Gastroesophageal sphincter (tissue), 4 donors: ENCODE measurements at regions not wholly inside any gene's neighbourhood (a gene's known extent, or its start where the extent isn't known, plus 50 kb on each side); places are given as distances from the start of the nearest gene placed in this dataset.

Experiments
- ATAC-seq: fragments of 150-250 bp; one replicate; pipeline ENCODE4 v1.9.1; 2016; ENCODE audit warnings: mild to moderate bottlenecking, moderate library complexity
- H3K27ac ChIP-seq, 4 donors: fragments of 200-600 bp; sonication (generic) in 3 of 4; 1 replicate in 3 of 4; 2 replicates in 1 of 4; pipeline ENCODE4 v1.5.1; 2016 to 2019
- H3K27me3 ChIP-seq: fragments of 200-600 bp; sonication (generic); one replicate; pipeline ENCODE4 v1.5.1; 2019
- H3K36me3 ChIP-seq, 2 donors: fragments of 200-600 bp; sonication (generic); one replicate each; pipeline ENCODE4 v1.5.1; 2019; ENCODE audit warnings: control low read depth in 1 of 2
- H3K4me1 ChIP-seq, 3 donors: fragments of 200-600 bp; sonication (generic); 1 replicate in 2 of 3; 2 replicates in 1 of 3; pipeline ENCODE4 v1.5.1; 2016 to 2019; ENCODE audit warnings: control low read depth in 2 of 3
- H3K4me3 ChIP-seq, 2 donors: fragments of 200-600 bp; sonication (generic); one replicate each; pipeline ENCODE4 v1.5.1; 2019; ENCODE audit warnings: mild to moderate bottlenecking in 1 of 2, moderate library complexity in 1 of 2
- H3K9me3 ChIP-seq, 3 donors: fragments of 200-600 bp; sonication (generic); one replicate each; pipeline ENCODE4 v1.5.1; 2017 to 2019; ENCODE audit warnings: control low read depth in 2 of 3
- EP300 ChIP-seq: sonication (generic); formaldehyde crosslinking; IDR thresholded peaks from one replicate; pipeline ENCODE4 v1.6.1; 2017; ENCODE audit warnings: antibody characterized with exemption, mild to moderate bottlenecking
- POLR2A ChIP-seq, 2 donors: fragments of 450-650 bp; IDR thresholded peaks; one replicate each; pipeline ENCODE4 v1.6.1; 2017; ENCODE audit warnings: antibody characterized with exemption in 2 of 2, mild to moderate bottlenecking in 2 of 2, moderate library complexity in 1 of 2
- POLR2AphosphoS5 ChIP-seq: sonication (generic); formaldehyde crosslinking; IDR thresholded peaks from one replicate; pipeline ENCODE4 v1.6.1; 2017; ENCODE audit warnings: antibody characterized with exemption
- WGBS, 2 donors: methylation state at CpG; one replicate each; pipeline ENCODE4 v1.1.5; 2018; ENCODE audit warnings: low coverage in 1 of 2; 5-methylcytosine and 5-hydroxymethylcytosine counted together
- TF ChIP-seq, protein P1 (sequence below), 4 experiments: fragments of 200-600 bp in 2 of 4; fragments of 450-650 bp in 2 of 4; sonication (generic) in 1 of 4; IDR thresholded peaks; one replicate each; pipeline ENCODE4 v1.5.1; 2017 to 2019; ENCODE audit warnings: antibody characterized with exemption in 4 of 4, mild to moderate bottlenecking in 2 of 4, moderate library complexity in 2 of 4

DNA sequence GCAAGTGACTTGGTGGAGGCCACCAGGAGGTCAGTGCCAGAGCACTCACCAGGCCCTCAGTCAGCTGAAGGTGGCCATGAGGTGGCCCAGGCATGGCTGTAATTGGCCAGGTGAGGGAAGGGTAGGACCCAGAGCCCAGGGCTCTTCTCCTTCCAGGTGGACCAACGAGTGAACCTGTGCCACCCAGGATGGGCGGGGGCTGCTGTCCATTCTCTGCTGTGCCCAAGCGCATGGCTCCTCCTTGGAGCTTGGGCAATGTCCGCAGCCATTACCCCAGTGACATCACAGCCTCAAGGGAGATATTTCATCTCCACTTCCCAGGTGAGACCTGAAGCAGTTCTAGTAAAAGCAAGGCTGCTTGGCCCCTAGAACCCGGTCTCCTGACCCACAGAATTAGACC lies 303.0 kb upstream of the FOXF1 start:
- Histone ChIP-seq H3K36me3 (no peaks in the 10 kb centered on the region), H3K27ac (no peak overlapping the region), H3K9me3 (no peaks in the 10 kb centered on the region), H3K4me1 (peaks cover 0 to 8% (median 0%) of the 10 kb centered on the region in 3 donors), H3K27me3 (no peaks in the 10 kb centered on the region), H3K4me3 (no peak overlapping the region)
- 40% methylated on average over 1 of the region's 5 CpGs; no CpG with 5 or more reads in 1 of the 2 donors for WGBS, 2 donors
- no peak for ATAC-seq
- TF ChIP-seq EP300 (no peak), POLR2A (IDR thresholded peaks at IDR 0.05) (no peak), POLR2AphosphoS5 (no peak)
- TF ChIP-seq, protein P1, sequence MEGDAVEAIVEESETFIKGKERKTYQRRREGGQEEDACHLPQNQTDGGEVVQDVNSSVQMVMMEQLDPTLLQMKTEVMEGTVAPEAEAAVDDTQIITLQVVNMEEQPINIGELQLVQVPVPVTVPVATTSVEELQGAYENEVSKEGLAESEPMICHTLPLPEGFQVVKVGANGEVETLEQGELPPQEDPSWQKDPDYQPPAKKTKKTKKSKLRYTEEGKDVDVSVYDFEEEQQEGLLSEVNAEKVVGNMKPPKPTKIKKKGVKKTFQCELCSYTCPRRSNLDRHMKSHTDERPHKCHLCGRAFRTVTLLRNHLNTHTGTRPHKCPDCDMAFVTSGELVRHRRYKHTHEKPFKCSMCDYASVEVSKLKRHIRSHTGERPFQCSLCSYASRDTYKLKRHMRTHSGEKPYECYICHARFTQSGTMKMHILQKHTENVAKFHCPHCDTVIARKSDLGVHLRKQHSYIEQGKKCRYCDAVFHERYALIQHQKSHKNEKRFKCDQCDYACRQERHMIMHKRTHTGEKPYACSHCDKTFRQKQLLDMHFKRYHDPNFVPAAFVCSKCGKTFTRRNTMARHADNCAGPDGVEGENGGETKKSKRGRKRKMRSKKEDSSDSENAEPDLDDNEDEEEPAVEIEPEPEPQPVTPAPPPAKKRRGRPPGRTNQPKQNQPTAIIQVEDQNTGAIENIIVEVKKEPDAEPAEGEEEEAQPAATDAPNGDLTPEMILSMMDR (IDR thresholded peaks at IDR 0.05) = no peak

DNA sequence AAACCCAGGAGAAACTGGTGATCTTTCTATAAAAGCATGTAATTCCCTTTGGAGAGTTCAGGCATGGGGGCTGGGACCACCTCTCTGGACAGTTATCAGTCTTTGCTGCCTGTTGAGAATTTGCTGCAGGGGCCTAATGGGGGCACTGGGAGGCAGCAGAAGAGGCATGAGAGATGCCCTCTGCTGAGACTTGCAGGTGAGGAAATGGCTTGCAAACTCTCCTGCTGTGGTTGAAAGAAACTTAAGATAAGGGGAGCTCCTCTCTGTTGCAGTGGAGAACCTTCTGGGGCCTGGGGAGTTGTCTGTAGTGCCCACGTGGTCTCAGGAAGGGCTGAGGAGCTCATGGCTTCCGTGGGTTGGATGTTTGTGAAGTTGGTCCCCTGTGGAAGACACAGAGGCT lies 301.1 kb upstream of the FOXF1 start:
- Histone ChIP-seq H3K4me1 (peaks cover 0 to 19% (median 12%) of the 10 kb centered on the region in 3 donors), H3K4me3 (no peak overlapping the region), H3K27ac (no peak overlapping the region), H3K27me3 (no peaks in the 10 kb centered on the region), H3K9me3 (no peaks in the 10 kb centered on the region), H3K36me3 (no peaks in the 10 kb centered on the region)
- TF ChIP-seq, protein P1 (IDR thresholded peaks at IDR 0.05) = no peak
- TF ChIP-seq EP300 (no peak), POLR2AphosphoS5 (no peak), POLR2A (IDR thresholded peaks at IDR 0.05) (no peak)
- ATAC-seq = no peak
- 86% methylated on average over 2 of the region's 2 CpGs; no CpG with 5 or more reads in 1 of the 2 donors for WGBS, 2 donors

GRCh38 chr16:86210403-86211193 lies 299.7 kb upstream of the FOXF1 start:
- no peak for ATAC-seq

DNA sequence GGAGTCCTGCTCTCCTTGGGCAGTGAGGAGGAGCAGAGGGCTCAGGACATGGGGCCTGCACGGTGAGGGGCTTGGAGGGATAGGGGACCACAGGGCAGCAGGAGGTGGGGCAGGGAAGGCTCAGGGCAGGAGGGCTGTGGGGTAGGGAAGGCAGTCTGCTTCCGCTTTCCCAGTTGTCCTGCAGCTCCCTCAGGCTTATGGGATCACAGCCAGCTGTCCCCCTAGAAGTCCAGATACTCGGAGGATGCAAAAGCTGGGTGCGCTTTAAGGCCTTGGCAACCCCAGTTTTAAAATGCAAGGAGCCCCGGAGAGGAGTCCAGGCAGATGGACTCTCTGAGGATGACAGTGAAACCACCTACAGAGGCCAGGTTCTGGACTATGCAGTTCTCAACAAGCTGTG lies 299.1 kb upstream of the FOXF1 start:
- 75% methylated on average over 1 of the region's 5 CpGs; no CpG with 5 or more reads in 1 of the 2 donors for WGBS, 2 donors
- peak overlapping the region in 1 of 4 donors; percentile 10 for H3K27ac ChIP-seq
- no peak for TF ChIP-seq EP300
- no peak for TF ChIP-seq POLR2AphosphoS5
- TF ChIP-seq POLR2A (IDR thresholded peaks at IDR 0.05) = no peak
- TF ChIP-seq, protein P1 (IDR thresholded peaks at IDR 0.05) = no peak
- no peak for ATAC-seq
- peaks cover 0 to 35% (median 12%) of the 10 kb centered on the region in 3 donors for H3K4me1 ChIP-seq
- H3K4me3 ChIP-seq = no peak overlapping the region
- no peaks in the 10 kb centered on the region for H3K9me3 ChIP-seq
- H3K36me3 ChIP-seq = no peaks in the 10 kb centered on the region
- H3K27me3 ChIP-seq = no peaks in the 10 kb centered on the region

More at GRCh38 chr16:86210403-86211193, 299.7 kb upstream of the FOXF1 start:
- H3K4me3 ChIP-seq = no peak overlapping the region
- peaks cover 0 to 33% (median 12%) of the 10 kb centered on the region in 3 donors for H3K4me1 ChIP-seq
- 54 to 74% methylated on average over 5 to 11 of the region's 19 CpGs for WGBS, 2 donors
- H3K36me3 ChIP-seq = no peaks in the 10 kb centered on the region
- no peaks in the 10 kb centered on the region for H3K27me3 ChIP-seq
- TF ChIP-seq EP300 (no peak), POLR2A (IDR thresholded peaks at IDR 0.05) (no peak), POLR2AphosphoS5 (no peak)
- TF ChIP-seq, protein P1 (IDR thresholded peaks at IDR 0.05) = no peak
- no peak overlapping the region for H3K27ac ChIP-seq
- H3K9me3 ChIP-seq = no peaks in the 10 kb centered on the region

- Histone ChIP-seq H3K4me1 (peaks cover 0 to 35% (median 12%) of the 10 kb centered on the region in 3 donors), H3K4me3 (no peak overlapping the region), H3K9me3 (no peaks in the 10 kb centered on the region), H3K27ac (no peak overlapping the region), H3K36me3 (no peaks in the 10 kb centered on the region), H3K27me3 (no peaks in the 10 kb centered on the region)
- no peak for ATAC-seq
- TF ChIP-seq POLR2AphosphoS5 = no peak
- no peak for TF ChIP-seq POLR2A (IDR thresholded peaks at IDR 0.05)
- no peak for TF ChIP-seq EP300
- WGBS, 2 donors = 70 to 83% methylated on average over 4 to 6 of the region's 6 CpGs
Observed at GRCh38 chr16:86211800-86212199, 298.5 kb upstream of the FOXF1 start.
